ENCODE measurements at regions not wholly inside any gene's neighbourhood (a gene's known extent, or its start where the extent isn't known, plus 50 kb on each side); places are given as distances from the start of the nearest gene placed in this dataset.

GRCh38 chr1:90384193-90384592, 332.9 kb downstream of the BARHL2 start:
- TF ChIP-seq EZH2 (IDR thresholded peaks at IDR 0.05; ENCODE audit: borderline replicate concordance, low read depth, low read length, severe bottlenecking), result no peak
- TF ChIP-seq, protein P1, sequence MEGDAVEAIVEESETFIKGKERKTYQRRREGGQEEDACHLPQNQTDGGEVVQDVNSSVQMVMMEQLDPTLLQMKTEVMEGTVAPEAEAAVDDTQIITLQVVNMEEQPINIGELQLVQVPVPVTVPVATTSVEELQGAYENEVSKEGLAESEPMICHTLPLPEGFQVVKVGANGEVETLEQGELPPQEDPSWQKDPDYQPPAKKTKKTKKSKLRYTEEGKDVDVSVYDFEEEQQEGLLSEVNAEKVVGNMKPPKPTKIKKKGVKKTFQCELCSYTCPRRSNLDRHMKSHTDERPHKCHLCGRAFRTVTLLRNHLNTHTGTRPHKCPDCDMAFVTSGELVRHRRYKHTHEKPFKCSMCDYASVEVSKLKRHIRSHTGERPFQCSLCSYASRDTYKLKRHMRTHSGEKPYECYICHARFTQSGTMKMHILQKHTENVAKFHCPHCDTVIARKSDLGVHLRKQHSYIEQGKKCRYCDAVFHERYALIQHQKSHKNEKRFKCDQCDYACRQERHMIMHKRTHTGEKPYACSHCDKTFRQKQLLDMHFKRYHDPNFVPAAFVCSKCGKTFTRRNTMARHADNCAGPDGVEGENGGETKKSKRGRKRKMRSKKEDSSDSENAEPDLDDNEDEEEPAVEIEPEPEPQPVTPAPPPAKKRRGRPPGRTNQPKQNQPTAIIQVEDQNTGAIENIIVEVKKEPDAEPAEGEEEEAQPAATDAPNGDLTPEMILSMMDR (IDR thresholded peaks at IDR 0.05; ENCODE audit: borderline replicate concordance, extremely low read depth, low read length, poor library complexity, severe bottlenecking), result no peak

Data from DND-41 (cell line).